ENCODE measurements at regions not wholly inside any gene's neighbourhood (a gene's known extent, or its start where the extent isn't known, plus 50 kb on each side); places are given as distances from the start of the nearest gene placed in this dataset.

GRCh38 chr5:87030699-87031098 is 237.0 kb upstream of the RASA1 start:
- Histone ChIP-seq H3K4me2 (ENCODE audit: insufficient read depth, low read length) (no peak overlapping the region), H3K9me3 (replicated peaks; ENCODE audit: control insufficient read depth, insufficient read depth, low read length) (no peaks in the 10 kb centered on the region), H4K20me1 (replicated peaks; ENCODE audit: control insufficient read depth, extremely low read depth, insufficient read depth, low read length) (no peaks in the 10 kb centered on the region), H3K4me3 (replicated peaks in 1 of 3; ENCODE audit: insufficient read depth in 1 of 3, low read depth in 1 of 3, low read length in 3 of 3) (no peak overlapping the region), H3K36me3 (ENCODE audit: control insufficient read depth in 2 of 2, extremely low read depth in 1 of 2, insufficient read depth in 2 of 2, low read length in 2 of 2) (no peaks in the 10 kb centered on the region), H3K9me1 (replicated peaks; ENCODE audit: control insufficient read depth, extremely low read depth, insufficient read depth, low read length) (no peaks in the 10 kb centered on the region), H2AFZ (ENCODE audit: low read depth, low read length) (no peak overlapping the region), H3K27ac (ENCODE audit: insufficient read depth, low read depth, low read length) (no peak overlapping the region), H3K79me2 (ENCODE audit: control insufficient read depth, insufficient read depth, low read length) (no peaks in the 10 kb centered on the region), H3K4me1 (ENCODE audit: control insufficient read depth, extremely low read depth, insufficient read depth, low read length) (no peaks in the 10 kb centered on the region), H3K9ac (replicated peaks; ENCODE audit: extremely low read depth, insufficient read depth, low read length) (no peak overlapping the region), H3K27me3 (ENCODE audit: control insufficient read depth in 2 of 2, insufficient read depth in 2 of 2, low read length in 2 of 2) (peaks cover 5 to 13% of the 10 kb centered on the region in 2 experiments)
- TF ChIP-seq FOS (IDR thresholded peaks at IDR 0.05; ENCODE audit: borderline replicate concordance, insufficient read depth, low read length) (no peak), JUN (IDR thresholded peaks at IDR 0.05; ENCODE audit: borderline replicate concordance, insufficient read depth, insufficient read length, low read depth) (no peak), MAX (IDR thresholded peaks at IDR 0.05; ENCODE audit: insufficient read depth, insufficient read length) (no peak), MYC (IDR thresholded peaks at IDR 0.05; ENCODE audit: low read depth, low read length) (no peak), EZH2 (IDR thresholded peaks at IDR 0.05; ENCODE audit: borderline replicate concordance, low read depth, low read length, severe bottlenecking) (no peak), CTCF (IDR thresholded peaks at IDR 0.05; ENCODE audit: extremely low read depth in 1 of 2, insufficient read depth in 1 of 2, low read depth in 1 of 2, low read length in 2 of 2) (no peak), POLR2A (IDR thresholded peaks at IDR 0.05; ENCODE audit: low read depth, low read length) (no peak), GATA2 (IDR thresholded peaks at IDR 0.05; ENCODE audit: insufficient read depth, insufficient read length, low read depth, low read length) (no peak), POLR2AphosphoS5 (IDR thresholded peaks at IDR 0.05; ENCODE audit: insufficient read depth, low read depth, low read length) (no peak)
- dilution Hi-C loops (cut with MboI; ENCODE audit: extremely low pct_ligation_motif_present, low sequenced_read_pairs), result no loop called here
- FAIRE-seq (no peak), DNase-seq (ENCODE audit: low read depth, low spot score) (no peak)
- CTCF ChIA-PET, result no interaction called here
- no TSS peak for BruUV-seq (replicated peaks)
- POLR2A ChIA-PET, result no interaction called here
- intact Hi-C loops (cut with micrococcal nuclease), result no loop called here
